ENCODE measurements at regions not wholly inside any gene's neighbourhood (a gene's known extent, or its start where the extent isn't known, plus 50 kb on each side); places are given as distances from the start of the nearest gene placed in this dataset.

- Histone ChIP-seq H3K4me2 (ENCODE audit: low read length) (no peak overlapping the region), H4K20me1 (ENCODE audit: insufficient read depth) (no peaks in the 10 kb centered on the region), H3K9me2 (ENCODE audit: insufficient read depth) (no peaks in the 10 kb centered on the region), H3K79me2 (ENCODE audit: insufficient read depth, low read length) (no peaks in the 10 kb centered on the region), H2AFZ (ENCODE audit: low read depth, low read length, poor library complexity, severe bottlenecking) (no peak overlapping the region), H3K9me3 (ENCODE audit: control insufficient read depth in 1 of 2, insufficient read depth in 1 of 2, low read depth in 1 of 2, low read length in 2 of 2) (no peaks in the 10 kb centered on the region), H3K36me3 (ENCODE audit: control insufficient read depth in 1 of 2, insufficient read depth in 2 of 2, low read length in 2 of 2) (no peaks in the 10 kb centered on the region), H3K27me3 (ENCODE audit: insufficient read depth, low read length) (peaks cover 54% of the 10 kb centered on the region), H3K9ac (ENCODE audit: low read length) (no peak overlapping the region), H3K4me1 (ENCODE audit: control insufficient read depth in 1 of 2, insufficient read depth in 2 of 2, low read length in 2 of 2) (no peaks in the 10 kb centered on the region), H3K27ac (ENCODE audit: low read depth, low read length) (no peak overlapping the region), H3K4me3 (replicated peaks in 1 of 2; ENCODE audit: low read depth in 1 of 2, low read length in 2 of 2) (no peak overlapping the region)
- RAD21 ChIA-PET (ENCODE audit: low non-redundant PET in 1 of 2, low total read pairs in 2 of 2, uncharacterized antibody in 2 of 2, unreplicated experiment in 2 of 2), result no interaction called here
- CTCF ChIA-PET, result no interaction called here
- no peak for TF ChIP-seq ELF1 (IDR thresholded peaks at IDR 0.05; ENCODE audit: borderline replicate concordance, low read depth)
- TF ChIP-seq CBX3 (IDR thresholded peaks at IDR 0.05; ENCODE audit: low read depth), result no peak
- TF ChIP-seq EGR1 (IDR thresholded peaks at IDR 0.05; ENCODE audit: low read depth), result no peak
- no peak for TF ChIP-seq SP1 (IDR thresholded peaks at IDR 0.05; ENCODE audit: low read depth)
- TF ChIP-seq YY1 (IDR thresholded peaks at IDR 0.05; ENCODE audit: extremely low read depth, insufficient replicate concordance, low read depth, low read length), result no peak
- no peak for TF ChIP-seq MAX (IDR thresholded peaks at IDR 0.05)
- TF ChIP-seq, protein P1, sequence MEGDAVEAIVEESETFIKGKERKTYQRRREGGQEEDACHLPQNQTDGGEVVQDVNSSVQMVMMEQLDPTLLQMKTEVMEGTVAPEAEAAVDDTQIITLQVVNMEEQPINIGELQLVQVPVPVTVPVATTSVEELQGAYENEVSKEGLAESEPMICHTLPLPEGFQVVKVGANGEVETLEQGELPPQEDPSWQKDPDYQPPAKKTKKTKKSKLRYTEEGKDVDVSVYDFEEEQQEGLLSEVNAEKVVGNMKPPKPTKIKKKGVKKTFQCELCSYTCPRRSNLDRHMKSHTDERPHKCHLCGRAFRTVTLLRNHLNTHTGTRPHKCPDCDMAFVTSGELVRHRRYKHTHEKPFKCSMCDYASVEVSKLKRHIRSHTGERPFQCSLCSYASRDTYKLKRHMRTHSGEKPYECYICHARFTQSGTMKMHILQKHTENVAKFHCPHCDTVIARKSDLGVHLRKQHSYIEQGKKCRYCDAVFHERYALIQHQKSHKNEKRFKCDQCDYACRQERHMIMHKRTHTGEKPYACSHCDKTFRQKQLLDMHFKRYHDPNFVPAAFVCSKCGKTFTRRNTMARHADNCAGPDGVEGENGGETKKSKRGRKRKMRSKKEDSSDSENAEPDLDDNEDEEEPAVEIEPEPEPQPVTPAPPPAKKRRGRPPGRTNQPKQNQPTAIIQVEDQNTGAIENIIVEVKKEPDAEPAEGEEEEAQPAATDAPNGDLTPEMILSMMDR (IDR thresholded peaks at IDR 0.05 in 2 of 3, conservative IDR thresholded peaks at IDR 0.05 in 1 of 3; ENCODE audit: borderline replicate concordance in 1 of 3, insufficient read depth in 1 of 3, low read depth in 2 of 3, low read length in 2 of 3), result no peak
- no peak for TF ChIP-seq ZBTB33 (IDR thresholded peaks at IDR 0.05; ENCODE audit: extremely low read depth, insufficient replicate concordance, low read length)
- no TSS peak for BruUV-seq (replicated peaks)
- ATAC-seq, result no peak
- DNase-seq (ENCODE audit: low read depth, low spot score), result no peak
- intact Hi-C loops (cut with micrococcal nuclease), result no loop called here
- POLR2A ChIA-PET, result no interaction called here
Measured at GRCh38 chr5:38039091-38039490, 199.2 kb upstream of the GDNF start.
